A673 (cell line): ENCODE measurements at regions not wholly inside any gene's neighbourhood (a gene's known extent, or its start where the extent isn't known, plus 50 kb on each side); places are given as distances from the start of the nearest gene placed in this dataset.

Experiments
- EZH2 ChIP-seq: fragments of 200-600 bp; sonication (generic); IDR thresholded peaks from 2 replicates; pipeline ENCODE4 v1.6.1; 2017; ENCODE audit warnings: borderline replicate concordance, low read depth, mild to moderate bottlenecking, mixed read lengths, antibody characterized with exemption, low read length; ENCODE audit not compliant: poor library complexity, severe bottlenecking
- TF ChIP-seq, protein P1 (sequence below): fragments of 300-800, 200-600 bp; sonication (generic); conservative IDR thresholded peaks from 2 replicates; pipeline ENCODE4 v1.5.1; 2017; ENCODE audit warnings: low read depth, mild to moderate bottlenecking, antibody characterized with exemption, low read length, moderate library complexity, mixed read lengths

DNA sequence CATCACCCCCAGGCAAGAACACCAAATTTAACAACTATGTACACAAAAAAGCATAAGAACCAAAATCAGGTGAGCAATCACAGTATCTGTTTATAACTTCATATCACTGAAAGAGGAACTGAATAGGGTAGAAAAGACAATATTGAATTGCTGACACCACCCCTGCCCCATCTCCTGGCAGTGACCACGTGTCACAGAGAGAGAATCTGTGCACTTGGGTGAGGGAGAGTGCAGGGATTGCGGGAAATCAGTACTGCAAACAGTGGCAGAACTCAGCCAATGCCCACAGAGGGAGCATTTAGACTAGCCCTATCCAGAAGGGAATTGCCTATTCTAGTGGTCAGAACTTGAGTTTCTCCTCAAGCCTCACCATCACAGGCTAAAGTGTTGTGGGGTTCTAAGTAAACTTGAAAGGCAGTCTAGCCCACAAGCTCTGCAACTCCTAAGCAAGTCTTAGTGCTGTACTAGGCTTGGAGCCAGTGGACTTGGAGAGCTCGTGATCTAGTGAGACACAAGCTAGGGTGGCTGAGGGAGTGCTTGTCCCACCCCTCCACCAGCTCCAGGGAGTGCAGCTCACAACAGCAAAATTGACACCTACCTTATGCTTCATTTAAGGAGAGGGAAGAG is 82.8 kb upstream of the PTH start:
- TF ChIP-seq, protein P1, sequence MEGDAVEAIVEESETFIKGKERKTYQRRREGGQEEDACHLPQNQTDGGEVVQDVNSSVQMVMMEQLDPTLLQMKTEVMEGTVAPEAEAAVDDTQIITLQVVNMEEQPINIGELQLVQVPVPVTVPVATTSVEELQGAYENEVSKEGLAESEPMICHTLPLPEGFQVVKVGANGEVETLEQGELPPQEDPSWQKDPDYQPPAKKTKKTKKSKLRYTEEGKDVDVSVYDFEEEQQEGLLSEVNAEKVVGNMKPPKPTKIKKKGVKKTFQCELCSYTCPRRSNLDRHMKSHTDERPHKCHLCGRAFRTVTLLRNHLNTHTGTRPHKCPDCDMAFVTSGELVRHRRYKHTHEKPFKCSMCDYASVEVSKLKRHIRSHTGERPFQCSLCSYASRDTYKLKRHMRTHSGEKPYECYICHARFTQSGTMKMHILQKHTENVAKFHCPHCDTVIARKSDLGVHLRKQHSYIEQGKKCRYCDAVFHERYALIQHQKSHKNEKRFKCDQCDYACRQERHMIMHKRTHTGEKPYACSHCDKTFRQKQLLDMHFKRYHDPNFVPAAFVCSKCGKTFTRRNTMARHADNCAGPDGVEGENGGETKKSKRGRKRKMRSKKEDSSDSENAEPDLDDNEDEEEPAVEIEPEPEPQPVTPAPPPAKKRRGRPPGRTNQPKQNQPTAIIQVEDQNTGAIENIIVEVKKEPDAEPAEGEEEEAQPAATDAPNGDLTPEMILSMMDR = no peak
- no peak for TF ChIP-seq EZH2
